ENCODE measurements at regions not wholly inside any gene's neighbourhood (a gene's known extent, or its start where the extent isn't known, plus 50 kb on each side); places are given as distances from the start of the nearest gene placed in this dataset.
A peak's percentile ranks its signal among the peaks of the same experiment; 100 is the strongest.

DNA sequence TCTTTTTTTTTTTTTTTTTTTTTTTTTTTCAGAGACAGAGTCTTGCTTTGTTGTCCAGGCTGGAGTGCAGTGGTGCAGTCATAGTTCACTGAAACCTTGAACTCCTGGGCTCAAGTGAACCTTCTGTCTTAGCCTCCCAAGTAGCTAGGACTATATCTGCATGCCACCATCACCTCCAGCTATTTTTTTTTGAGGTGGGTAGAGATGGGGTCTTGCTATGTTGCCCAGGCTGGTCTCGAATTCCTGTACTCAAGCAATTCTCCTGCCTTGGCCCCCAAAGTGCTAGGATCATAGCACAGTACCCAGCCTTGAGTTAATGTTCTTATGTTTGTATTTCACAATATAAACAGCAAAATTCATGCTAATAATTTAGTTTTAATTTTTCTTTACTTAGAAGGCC lies 62.9 kb upstream of the IGFBP2 start:
- TF ChIP-seq SIRT6 (IDR thresholded peaks at IDR 0.05; ENCODE audit: low read length), result no peak
- TF ChIP-seq KDM1A (IDR thresholded peaks at IDR 0.05; ENCODE audit: borderline replicate concordance, low read length), result 0 out of 2 replicates have a peak, but pooled peaks have one; percentile 38
- Histone ChIP-seq H3K27ac (ENCODE audit: low read depth, low read length) (no peak overlapping the region), H3K4ac (replicated peaks; ENCODE audit: insufficient read length, low read depth, low read length) (no peak overlapping the region), H3K36me3 (ENCODE audit: control insufficient read depth in 2 of 4, insufficient read depth in 4 of 4, low read length in 3 of 4) (no peaks in the 10 kb centered on the region), H4K91ac (replicated peaks; ENCODE audit: insufficient read length, low read length) (no peak overlapping the region), H2BK120ac (replicated peaks; ENCODE audit: low read depth, low read length) (no peak overlapping the region), H2BK15ac (ENCODE audit: low read length) (no peak overlapping the region), H4K5ac (ENCODE audit: insufficient read length, low read depth, low read length) (no peak overlapping the region), H3K14ac (ENCODE audit: insufficient read length) (no peak overlapping the region), H3K9me3 (ENCODE audit: insufficient read depth in 2 of 2, low read depth in 1 of 2, low read length in 1 of 2) (peaks cover 3 to 8% of the 10 kb centered on the region in 2 experiments; a peak in 3 of 4 replicates), H4K20me1 (replicated peaks in 1 of 2; ENCODE audit: control insufficient read depth in 1 of 2, insufficient read depth in 2 of 2, low read length in 2 of 2) (no peaks in the 10 kb centered on the region), H3K23me2 (ENCODE audit: low read depth, low read length) (no peaks in the 10 kb centered on the region), H2BK5ac (ENCODE audit: low read depth, low read length) (no peak overlapping the region), H3K4me1 (replicated peaks in 1 of 4; ENCODE audit: control insufficient read depth in 3 of 4, insufficient read depth in 4 of 4, low read length in 3 of 4) (peaks cover 0 to 5% (median 1%) of the 10 kb centered on the region in 4 experiments; a peak in 3 of 7 replicates), H3K79me1 (ENCODE audit: low read depth, low read length) (no peaks in the 10 kb centered on the region), H3K9ac (replicated peaks in 1 of 4; ENCODE audit: extremely low read depth in 1 of 4, low read depth in 3 of 4, low read length in 3 of 4) (no peak overlapping the region), H4K8ac (ENCODE audit: extremely low read depth, insufficient read depth, low read length) (no peak overlapping the region), H3K4me2 (ENCODE audit: insufficient read depth in 1 of 2, low read depth in 2 of 2, low read length in 2 of 2) (no peak overlapping the region; a peak in 1 of 4 replicates), H3K4me3 (ENCODE audit: extremely low read depth in 1 of 4, insufficient read depth in 2 of 4, low read depth in 3 of 4, low read length in 4 of 4) (no peak overlapping the region), H2BK20ac (ENCODE audit: low read length) (no peak overlapping the region), H2AK5ac (ENCODE audit: low read depth, low read length) (no peak overlapping the region), H3K79me2 (ENCODE audit: control insufficient read depth in 1 of 2, insufficient read depth in 2 of 2, low read length in 2 of 2) (no peaks in the 10 kb centered on the region), H3K18ac (ENCODE audit: extremely low read depth, low read length) (no peak overlapping the region), H3K23ac (ENCODE audit: insufficient read length) (no peak overlapping the region), H2AFZ (ENCODE audit: low read length) (no peak overlapping the region), H2BK12ac (ENCODE audit: low read depth, low read length) (no peak overlapping the region), H3K27me3 (replicated peaks in 1 of 4; ENCODE audit: control insufficient read depth in 3 of 4, extremely low read depth in 1 of 4, insufficient read depth in 3 of 4, low read length in 3 of 4) (no peaks in the 10 kb centered on the region; a peak in 1 of 7 replicates), H3K56ac (replicated peaks; ENCODE audit: insufficient read length, low read depth, low read length) (no peak overlapping the region)
- DNase-seq (ENCODE audit: low read depth in 1 of 2, low spot score in 2 of 2) (no peak), FAIRE-seq (no peak)
- POLR2A ChIA-PET (ENCODE audit: partially characterized antibody), result interaction anchor here (0.9 to 1.5 kb wide), 2 partner anchors 14 to 21 kb away, joined by 3 to 5 read pairs; no protein-coding TSS in a partner anchor
- 83% methylated on average over 1 of the region's 1 CpG; no CpG with 5 or more reads in 1 of the 2 experiments for WGBS, 2 experiments (ENCODE audit: extremely low coverage in 1 of 2, insufficient coverage in 1 of 2, insufficient read length in 1 of 2, insufficient replicate concordance in 2 of 2, low coverage in 1 of 2, low lambda C conversion rate in 2 of 2, missing lambda C conversion rate in 1 of 2)
- CTCF ChIA-PET (ENCODE audit: partially characterized antibody), result interaction anchor here (0.6 to 1.9 kb wide), 6 partner anchors 14 to 95 kb away, joined by 3 to 6 read pairs (median 4); no protein-coding TSS in a partner anchor
